ENCODE measurements at regions not wholly inside any gene's neighbourhood (a gene's known extent, or its start where the extent isn't known, plus 50 kb on each side); places are given as distances from the start of the nearest gene placed in this dataset.

DNA sequence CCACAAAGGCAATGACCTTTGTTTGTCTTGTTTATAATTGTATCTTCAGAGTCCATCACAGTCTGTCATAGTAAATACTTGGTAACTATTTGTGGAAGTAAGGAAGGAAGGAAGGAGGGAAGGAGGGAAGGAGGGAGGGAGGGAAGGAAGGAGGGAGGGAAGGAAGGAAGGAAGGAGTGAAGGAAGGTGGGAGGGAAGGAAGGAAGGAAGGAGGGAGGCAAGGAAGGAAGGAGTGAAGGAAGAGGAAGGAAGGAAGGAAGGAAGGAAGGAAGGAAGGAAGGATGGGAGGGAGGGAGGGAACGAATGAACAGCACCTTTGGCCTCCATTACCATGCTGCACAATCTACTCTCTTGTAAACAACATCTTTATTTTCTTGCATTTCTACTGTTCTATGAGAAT lies 559.5 kb upstream of the PKN2 start:
- in situ Hi-C loops (cut with HindIII; ENCODE audit: low pct_unique_long_range_greater_than_20kb, low sequenced_read_pairs) (no loop called here), intact Hi-C loops (cut with micrococcal nuclease; ENCODE audit: unreplicated experiment) (no loop called here)
- no peak for TF ChIP-seq SIN3A (IDR thresholded peaks at IDR 0.05; ENCODE audit: borderline replicate concordance, insufficient read depth, low read depth, low read length)
- no peak for TF ChIP-seq TCF7L2 (IDR thresholded peaks at IDR 0.05; ENCODE audit: low read depth, low read length)
- TF ChIP-seq POLR2AphosphoS5 (IDR thresholded peaks at IDR 0.05; ENCODE audit: low read depth, low read length), result no peak
- no peak for TF ChIP-seq REST (IDR thresholded peaks at IDR 0.05; ENCODE audit: insufficient read depth in 1 of 2, low read depth in 2 of 2, low read length in 1 of 2)
- no peak for TF ChIP-seq CTCF (IDR thresholded peaks at IDR 0.05)
- no peaks in the 10 kb centered on the region for H3K27me3 ChIP-seq (ENCODE audit: control insufficient read depth, insufficient read depth, low read length)
- ATAC-seq (no peak), DNase-seq (ENCODE audit: low read depth, low spot score) (no peak)
- POLR2A ChIA-PET, result no interaction called here
- no peaks in the 10 kb centered on the region for H3K9me3 ChIP-seq (ENCODE audit: control insufficient read depth, insufficient read depth, low read depth, low read length)
- no peaks in the 10 kb centered on the region for H3K4me1 ChIP-seq (ENCODE audit: control insufficient read depth, insufficient read depth, low read length)
- H3K27ac ChIP-seq (ENCODE audit: low read length), result no peak overlapping the region
- no peaks in the 10 kb centered on the region for H3K36me3 ChIP-seq (ENCODE audit: control insufficient read depth, insufficient read depth, low read length)
- no TSS peak for BruUV-seq (replicated peaks)
- CTCF ChIA-PET, result no interaction called here
- no peak overlapping the region for H3K4me3 ChIP-seq (ENCODE audit: low read depth in 2 of 2, low read length in 2 of 2)

DNA sequence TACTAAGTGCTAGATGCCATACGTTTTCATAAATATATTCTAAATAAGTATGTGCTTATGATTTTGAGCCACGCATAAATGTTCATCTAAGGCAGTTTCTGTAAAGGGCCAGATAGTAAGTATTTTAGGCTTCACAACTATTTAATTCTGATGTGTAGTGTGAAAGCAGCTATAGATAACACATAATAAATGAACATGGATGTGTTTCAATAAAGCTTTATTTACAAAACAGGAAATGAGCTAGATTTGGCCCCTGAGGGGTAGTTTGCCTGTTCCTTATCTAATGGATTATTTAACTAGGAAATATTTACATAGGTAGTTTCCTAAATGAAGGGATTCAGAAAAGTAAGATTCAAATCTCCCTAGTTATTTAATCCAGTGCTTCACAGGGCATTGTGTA lies 557.6 kb upstream of the PKN2 start:
- CTCF ChIA-PET, result no interaction called here
- ATAC-seq (no peak), DNase-seq (ENCODE audit: low read depth, low spot score) (no peak)
- Histone ChIP-seq H3K4me3 (ENCODE audit: low read depth in 2 of 2, low read length in 2 of 2) (no peak overlapping the region), H3K36me3 (ENCODE audit: control insufficient read depth, insufficient read depth, low read length) (no peaks in the 10 kb centered on the region), H3K9me3 (ENCODE audit: control insufficient read depth, insufficient read depth, low read depth, low read length) (no peaks in the 10 kb centered on the region), H3K4me1 (ENCODE audit: control insufficient read depth, insufficient read depth, low read length) (no peaks in the 10 kb centered on the region), H3K27me3 (ENCODE audit: control insufficient read depth, insufficient read depth, low read length) (no peaks in the 10 kb centered on the region), H3K27ac (ENCODE audit: low read length) (no peak overlapping the region)
- TF ChIP-seq POLR2AphosphoS5 (IDR thresholded peaks at IDR 0.05; ENCODE audit: low read depth, low read length) (no peak), CTCF (IDR thresholded peaks at IDR 0.05) (no peak), SIN3A (IDR thresholded peaks at IDR 0.05; ENCODE audit: borderline replicate concordance, insufficient read depth, low read depth, low read length) (no peak), REST (IDR thresholded peaks at IDR 0.05; ENCODE audit: insufficient read depth in 1 of 2, low read depth in 2 of 2, low read length in 1 of 2) (no peak), TCF7L2 (IDR thresholded peaks at IDR 0.05; ENCODE audit: low read depth, low read length) (no peak)
- POLR2A ChIA-PET, result no interaction called here
- in situ Hi-C loops (cut with HindIII; ENCODE audit: low pct_unique_long_range_greater_than_20kb, low sequenced_read_pairs), result no loop called here
- intact Hi-C loops (cut with micrococcal nuclease; ENCODE audit: unreplicated experiment), result no loop called here
- BruUV-seq (replicated peaks), result no TSS peak

Measured in Panc1 (cell line).